Small intestine (tissue), 7 donors: ENCODE measurements at regions not wholly inside any gene's neighbourhood (a gene's known extent, or its start where the extent isn't known, plus 50 kb on each side); places are given as distances from the start of the nearest gene placed in this dataset.
A peak's percentile ranks its signal among the peaks of the same experiment; 100 is the strongest.

ENCODE experiments used
- DNase-seq, 2 donors: peaks; one replicate each; pipeline versions ENCODE4 v3.0.0 to v3.0.0-alpha.2; 2013
- FAIRE-seq: peaks from 2 replicates; lab custom pipeline; 2012; peaks lifted over from hg19 to GRCh38; lab: Jason Lieb, UNC
- H3K27ac ChIP-seq, 3 donors: one replicate each; pipeline ENCODE4 v1.5.1; 2013; ENCODE audit warnings: low read length in 2 of 3, mild to moderate bottlenecking in 2 of 3, control low read depth in 1 of 3, inconsistent platforms in 1 of 3, low read depth in 1 of 3, moderate library complexity in 1 of 3
- H3K27me3 ChIP-seq, 3 donors: one replicate each; pipeline ENCODE4 v1.6.1; 2013; ENCODE audit warnings: low read length in 3 of 3, inconsistent platforms in 1 of 3; ENCODE audit not compliant: control insufficient read depth in 3 of 3, insufficient read depth in 3 of 3
- H3K36me3 ChIP-seq, 3 donors: one replicate each; pipeline ENCODE4 v1.6.1; 2013; ENCODE audit warnings: low read length in 3 of 3, inconsistent platforms in 1 of 3, low read depth in 1 of 3, mild to moderate bottlenecking in 1 of 3, moderate library complexity in 1 of 3; ENCODE audit not compliant: control insufficient read depth in 3 of 3, insufficient read depth in 2 of 3
- H3K4me1 ChIP-seq, 3 donors: one replicate each; pipeline ENCODE4 v1.6.1; 2013; ENCODE audit warnings: low read length in 2 of 3, inconsistent platforms in 1 of 3, low read depth in 1 of 3, mild to moderate bottlenecking in 1 of 3, moderate library complexity in 1 of 3; ENCODE audit not compliant: control insufficient read depth in 3 of 3, insufficient read depth in 2 of 3
- H3K4me3 ChIP-seq, 3 donors: one replicate each; pipeline ENCODE4 v1.5.1; 2013; ENCODE audit warnings: low read length in 3 of 3, control low read depth in 1 of 3, inconsistent platforms in 1 of 3, low read depth in 1 of 3, mild to moderate bottlenecking in 1 of 3, moderate library complexity in 1 of 3
- H3K9me3 ChIP-seq, 2 donors: one replicate each; pipeline ENCODE4 v1.6.1; 2013; ENCODE audit warnings: low read depth in 1 of 2, low read length in 1 of 2; ENCODE audit not compliant: control insufficient read depth in 2 of 2, insufficient read depth in 1 of 2
- WGBS, 3 donors: extraction: QIAGEN DNeasy Blood & Tissue Kit; methylation state at CpG; one replicate each; pipeline ENCODE4 v1.1.7; 2013; 5-methylcytosine and 5-hydroxymethylcytosine counted together
- donor health status: healthy with polysubstance abuse.
- donor health status: control.
- donor health status: control.
- donor health status: Bipolar disorder and iron deficiency.
- donor health status: healthy.

GRCh38 chr4:186930024-186930423 lies 206.4 kb upstream of the FAT1 start:
- no peaks in the 10 kb centered on the region for H3K27me3 ChIP-seq
- H3K4me1 ChIP-seq = peaks cover 0 to 11% (median 0%) of the 10 kb centered on the region in 3 donors
- 93 to 95% (median 95%) methylated on average over 15 of the region's 15 CpGs for WGBS, 3 donors
- peaks cover 0 to 5% of the 10 kb centered on the region in 2 donors for H3K9me3 ChIP-seq
- no peaks in the 10 kb centered on the region for H3K36me3 ChIP-seq
- FAIRE-seq = no peak
- no peak overlapping the region for H3K4me3 ChIP-seq
- H3K27ac ChIP-seq = no peak overlapping the region
- no peak for DNase-seq

GRCh38 chr4:186931519-186931918 lies 207.9 kb upstream of the FAT1 start:
- no peak for FAIRE-seq
- no peak for DNase-seq
- H3K4me1 ChIP-seq = peaks cover 0 to 20% (median 0%) of the 10 kb centered on the region in 3 donors
- no peaks in the 10 kb centered on the region for H3K36me3 ChIP-seq
- H3K27ac ChIP-seq = no peak overlapping the region
- no peak overlapping the region for H3K4me3 ChIP-seq
- WGBS, 3 donors = 87 to 90% (median 88%) methylated on average over 2 of the region's 2 CpGs
- H3K27me3 ChIP-seq = no peaks in the 10 kb centered on the region
- H3K9me3 ChIP-seq = peaks cover 0 to 5% of the 10 kb centered on the region in 2 donors

- Histone ChIP-seq H3K4me3 (no peak overlapping the region), H3K9me3 (peaks cover 0 to 5% of the 10 kb centered on the region in 2 donors), H3K4me1 (peaks cover 0 to 21% (median 0%) of the 10 kb centered on the region in 3 donors), H3K36me3 (no peaks in the 10 kb centered on the region), H3K27me3 (no peaks in the 10 kb centered on the region), H3K27ac (no peak overlapping the region)
- 89 to 93% (median 89%) methylated on average over 5 of the region's 5 CpGs for WGBS, 3 donors
- no peak for DNase-seq
- FAIRE-seq = no peak
These were observed 208.5 kb upstream of the FAT1 start for GRCh38 chr4:186932196-186932595.

- Histone ChIP-seq H3K36me3 (no peaks in the 10 kb centered on the region), H3K9me3 (peaks cover 0 to 5% of the 10 kb centered on the region in 2 donors), H3K4me1 (peaks cover 0 to 26% (median 0%) of the 10 kb centered on the region in 3 donors), H3K27ac (no peak overlapping the region), H3K27me3 (no peaks in the 10 kb centered on the region), H3K4me3 (no peak overlapping the region)
- WGBS, 3 donors = 13 to 43% (median 30%) methylated on average over 4 of the region's 4 CpGs
- FAIRE-seq (no peak), DNase-seq (peak in 1 of 2 donors; percentile 11)
These were observed 209.1 kb upstream of the FAT1 start for GRCh38 chr4:186932631-186933187.

GRCh38 chr4:186934244-186934643 lies 210.6 kb upstream of the FAT1 start:
- peaks cover 0 to 5% of the 10 kb centered on the region in 2 donors for H3K9me3 ChIP-seq
- peak; percentile 48 to 64 for DNase-seq
- peaks cover 0 to 28% (median 0%) of the 10 kb centered on the region in 3 donors for H3K4me1 ChIP-seq
- FAIRE-seq = no peak
- H3K36me3 ChIP-seq = no peaks in the 10 kb centered on the region
- 33 to 62% (median 51%) methylated on average over 10 of the region's 10 CpGs for WGBS, 3 donors
- H3K4me3 ChIP-seq = no peak overlapping the region
- H3K27ac ChIP-seq = peak overlapping the region in 1 of 3 donors; percentile 81
- no peaks in the 10 kb centered on the region for H3K27me3 ChIP-seq

- FAIRE-seq = no peak
- peaks cover 0 to 28% (median 0%) of the 10 kb centered on the region in 3 donors for H3K4me1 ChIP-seq
- WGBS, 3 donors = 72 to 84% (median 79%) methylated on average over 8 of the region's 8 CpGs
- DNase-seq = peak; percentile 72 to 76
- H3K4me3 ChIP-seq = no peak overlapping the region
- H3K27me3 ChIP-seq = no peaks in the 10 kb centered on the region
- H3K36me3 ChIP-seq = no peaks in the 10 kb centered on the region
- H3K9me3 ChIP-seq = peaks cover 0 to 4% of the 10 kb centered on the region in 2 donors
- H3K27ac ChIP-seq = peak overlapping the region; percentile 55 to 81 (median 58)
These were observed 211.3 kb upstream of the FAT1 start for GRCh38 chr4:186934841-186935443.

- WGBS, 3 donors = 25 to 67% (median 46%) methylated on average over 4 of the region's 4 CpGs
- no peak for FAIRE-seq
- no peaks in the 10 kb centered on the region for H3K36me3 ChIP-seq
- H3K27me3 ChIP-seq = no peaks in the 10 kb centered on the region
- H3K4me1 ChIP-seq = peaks cover 0 to 28% (median 0%) of the 10 kb centered on the region in 3 donors
- H3K27ac ChIP-seq = peak overlapping the region; percentile 58 to 82 (median 81)
- peak; percentile 20 to 58 for DNase-seq
- no peaks in the 10 kb centered on the region for H3K9me3 ChIP-seq
- no peak overlapping the region for H3K4me3 ChIP-seq
These were observed 212.2 kb upstream of the FAT1 start for GRCh38 chr4:186935901-186936300.

GRCh38 chr4:186936496-186937375 lies 213.1 kb upstream of the FAT1 start:
- H3K9me3 ChIP-seq = no peaks in the 10 kb centered on the region
- no peaks in the 10 kb centered on the region for H3K36me3 ChIP-seq
- peaks cover 0 to 28% (median 0%) of the 10 kb centered on the region in 3 donors for H3K4me1 ChIP-seq
- DNase-seq = peak; percentile 91 to 97
- peak overlapping the region; percentile 66 to 81 (median 77) for H3K27ac ChIP-seq
- no peak overlapping the region for H3K4me3 ChIP-seq
- no peaks in the 10 kb centered on the region for H3K27me3 ChIP-seq
- FAIRE-seq = peak; percentile 88
- 8 to 24% (median 20%) methylated on average over 9 of the region's 9 CpGs for WGBS, 3 donors
